Activated T-helper 1 cell treated with anti-CD3 and anti-CD28 coated beads, Interleukin-2, amount 50 U/mL, for 16 hours (primary cell): ENCODE measurements at regions not wholly inside any gene's neighbourhood (a gene's known extent, or its start where the extent isn't known, plus 50 kb on each side); places are given as distances from the start of the nearest gene placed in this dataset.
"Not testable (repeated sequence)": the region's sequence is repeated elsewhere in the genome, so short reads cannot be mapped to it uniquely, and the experiment has no call there.

Source experiments
- DNase-seq, 2 donors: peaks; one replicate each; pipeline ENCODE4 v3.0.0-alpha.2; 2020; ENCODE audit warnings: low read depth in 1 of 2, low spot score in 1 of 2

DNA sequence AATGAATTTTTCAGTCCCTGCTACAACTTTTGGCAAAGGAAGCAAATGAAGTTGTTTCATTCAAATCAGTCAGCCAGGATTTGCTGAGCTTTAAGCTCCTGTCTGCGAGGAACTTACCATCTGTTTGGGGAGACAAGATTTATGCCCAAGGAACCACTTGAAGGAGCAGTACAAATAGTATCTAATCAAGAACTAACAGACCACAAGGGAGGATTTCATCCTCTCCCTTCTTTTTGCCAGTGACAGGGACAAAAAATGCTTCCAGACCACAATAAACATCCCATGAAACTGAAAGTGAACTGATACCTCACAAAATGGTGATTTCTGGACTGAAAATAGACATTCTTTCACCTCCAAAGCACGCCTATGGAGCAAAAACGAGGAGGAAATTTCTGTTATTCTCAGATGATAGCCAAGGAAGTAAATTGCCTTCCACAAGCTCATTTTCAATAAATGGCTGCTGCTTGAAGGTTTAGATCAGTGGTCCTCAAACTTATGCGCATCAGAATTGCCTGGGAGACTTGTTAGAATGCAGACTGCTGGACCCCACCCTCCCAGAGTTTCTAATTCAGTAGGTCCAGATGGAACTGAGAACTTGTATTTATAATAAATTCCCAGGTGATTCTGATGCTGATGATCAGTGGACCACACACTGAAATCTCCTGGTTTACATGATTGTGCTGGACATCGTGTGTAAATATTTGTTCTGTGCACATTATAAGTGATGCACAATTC, 202.4 kb upstream of the GADL1 start:
- DNase-seq = no peak

DNA sequence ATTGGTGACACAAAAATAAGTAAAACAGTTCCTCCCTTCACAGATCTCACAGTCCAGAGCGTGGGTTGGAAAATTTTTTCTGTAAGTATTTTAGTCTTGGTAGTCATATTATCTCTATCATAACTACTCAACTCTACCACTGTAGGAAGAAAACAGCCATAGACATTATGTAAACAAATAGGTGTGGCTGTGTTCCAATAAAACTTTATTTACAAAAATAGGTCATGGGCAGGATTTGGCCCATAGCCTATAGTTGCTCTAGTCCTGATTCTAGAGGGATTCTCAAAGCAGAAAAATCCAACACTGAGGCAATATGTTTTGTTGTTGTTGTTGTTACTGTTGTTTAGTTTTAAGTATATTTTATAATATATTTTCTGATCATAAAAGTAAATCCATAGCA, 206.1 kb upstream of the GADL1 start:
- no peak for DNase-seq

DNA sequence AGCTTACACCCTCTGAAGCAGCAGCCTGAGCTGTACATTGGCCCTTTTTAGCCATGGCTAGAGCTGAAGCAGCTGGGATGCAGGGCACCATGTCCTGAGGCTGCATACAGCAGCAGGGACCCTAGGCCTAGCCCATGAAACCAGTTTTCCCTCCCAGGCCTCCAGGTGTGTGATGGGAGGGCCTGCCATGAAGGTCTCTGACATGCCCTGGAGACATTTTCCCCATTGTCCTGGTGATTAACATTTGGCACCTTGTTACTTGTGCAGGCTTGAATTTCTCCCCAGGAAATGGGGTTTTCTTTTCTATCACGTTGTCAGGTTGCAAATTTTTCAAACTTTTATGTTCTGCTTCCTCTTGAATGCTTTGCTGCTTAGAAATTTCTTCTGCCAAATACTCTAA, 206.8 kb upstream of the GADL1 start:
- DNase-seq = not testable (repeated sequence)

DNA sequence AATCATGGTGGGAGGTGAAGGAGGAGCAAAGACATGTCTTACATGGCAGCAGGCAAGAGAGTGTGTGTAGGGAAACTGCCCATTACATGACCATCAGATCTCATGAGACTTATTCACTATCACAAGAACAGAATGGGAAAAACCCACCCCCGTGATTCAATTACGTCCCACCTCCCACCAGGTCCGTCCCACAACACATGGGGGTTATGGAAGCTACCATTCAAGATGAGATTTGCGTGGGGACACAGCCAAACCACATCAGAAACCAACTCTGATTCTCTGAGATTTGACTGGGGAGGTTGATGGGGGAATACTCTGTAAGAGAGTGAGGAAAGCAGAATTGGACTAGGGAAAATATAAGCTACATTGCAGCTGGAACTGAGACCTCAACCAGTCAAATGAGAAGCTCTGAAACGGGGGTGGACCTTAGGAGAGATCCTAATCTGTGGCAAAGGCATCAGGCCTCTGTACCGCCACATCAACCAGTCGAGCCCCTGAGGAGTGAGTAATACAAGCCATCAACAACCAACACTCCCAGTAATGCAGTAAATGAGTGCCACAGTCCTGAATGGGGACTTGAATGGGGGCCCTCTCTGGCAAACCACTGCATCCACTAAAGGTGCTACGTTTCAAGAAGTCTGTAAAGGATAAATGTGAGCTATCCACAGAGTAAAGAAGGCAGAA, 207.9 kb upstream of the GADL1 start:
- DNase-seq = no peak

DNA sequence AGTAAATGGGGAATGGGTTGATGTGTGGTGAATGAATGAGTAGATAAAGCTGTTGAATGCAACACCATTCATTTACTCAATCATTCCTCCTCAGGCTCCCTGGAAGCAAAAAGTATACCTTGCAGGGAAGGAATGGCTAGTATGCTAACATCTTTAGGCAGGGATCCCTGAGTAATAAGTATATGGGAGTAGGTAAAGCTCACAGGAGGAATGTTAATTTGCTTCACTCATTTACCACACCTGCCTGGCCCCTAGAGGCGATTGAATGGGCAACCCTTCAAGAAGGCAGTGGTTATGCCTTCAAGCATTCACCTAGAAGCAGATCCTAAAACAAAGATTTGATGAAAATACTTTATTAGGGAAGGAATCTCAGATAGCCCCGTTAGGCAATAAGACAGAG, 208.7 kb upstream of the GADL1 start:
- no peak for DNase-seq

DNA sequence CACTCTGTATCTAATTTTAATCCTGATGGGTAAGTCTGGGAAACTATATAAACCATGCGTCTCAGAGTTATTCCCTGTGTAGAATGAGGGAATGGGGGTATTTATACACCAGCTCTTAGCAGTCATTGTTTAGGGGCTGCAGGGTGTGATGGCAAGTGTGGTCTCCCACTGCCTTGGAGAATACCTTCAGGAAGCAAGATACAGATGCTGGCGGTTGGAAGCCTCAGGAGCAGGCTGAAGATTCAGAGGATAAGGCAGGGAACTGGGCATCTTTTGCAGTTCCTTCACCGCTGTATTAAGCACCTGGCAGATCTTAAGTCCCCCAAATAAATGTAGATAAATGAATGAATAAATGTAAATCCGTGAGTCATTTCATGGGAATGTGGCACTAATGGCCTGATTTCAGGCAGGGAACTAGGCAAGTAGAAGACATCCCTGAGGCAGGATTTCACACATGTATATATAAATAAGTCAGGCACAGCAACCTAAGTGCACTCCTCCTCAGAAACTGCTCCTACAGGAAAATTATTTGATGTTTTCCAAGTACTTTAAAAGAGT, 209.2 kb upstream of the GADL1 start:
- DNase-seq = no peak

DNA sequence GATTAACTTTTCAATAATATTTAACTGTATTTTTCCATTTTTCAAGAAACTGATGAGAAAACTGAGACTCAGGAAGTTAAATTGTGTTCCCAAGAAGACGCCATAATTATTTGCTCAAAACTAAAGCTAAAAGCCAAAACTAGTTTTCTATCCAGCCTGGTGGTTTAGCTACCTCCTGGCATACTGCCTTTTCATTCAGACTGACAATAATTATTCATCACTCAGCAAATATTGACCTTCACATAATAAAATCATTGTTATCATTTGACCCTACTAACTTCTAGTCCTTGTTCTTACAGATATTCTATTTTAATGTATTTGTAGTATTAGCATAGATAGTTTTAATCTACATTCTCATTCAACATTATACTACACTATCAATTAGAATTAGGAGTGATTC, 210.6 kb upstream of the GADL1 start:
- DNase-seq = no peak

DNA sequence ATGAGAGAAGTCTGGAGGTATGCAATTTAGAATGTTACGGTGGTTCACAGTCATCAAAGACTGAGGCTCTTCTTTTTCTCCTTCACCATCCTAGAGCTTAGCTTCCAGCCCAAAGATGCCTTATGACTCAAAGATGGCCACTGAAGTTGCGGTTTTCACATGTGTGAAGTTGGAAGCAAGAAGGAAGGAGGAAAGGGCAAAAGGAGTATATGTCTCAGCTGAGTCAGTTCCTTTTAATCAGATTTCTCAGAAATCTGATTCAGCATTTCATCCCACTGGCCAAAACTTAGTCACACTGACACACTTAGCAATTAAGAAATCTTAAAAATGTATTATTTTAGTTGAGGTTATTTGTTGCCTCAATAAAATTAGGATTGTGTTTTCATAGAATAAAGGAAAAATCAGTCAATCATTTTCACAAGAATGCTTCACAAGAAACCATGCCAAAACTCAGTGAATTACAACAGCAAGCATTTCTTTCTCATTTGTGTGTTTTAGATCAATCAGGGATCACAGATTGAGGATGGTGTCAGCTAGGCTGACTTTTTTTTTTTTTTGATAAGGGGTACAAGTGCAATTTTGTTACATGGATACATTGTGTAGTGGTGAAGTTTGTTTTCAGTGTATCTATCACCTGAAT, 211.1 kb upstream of the GADL1 start:
- DNase-seq = no peak

DNA sequence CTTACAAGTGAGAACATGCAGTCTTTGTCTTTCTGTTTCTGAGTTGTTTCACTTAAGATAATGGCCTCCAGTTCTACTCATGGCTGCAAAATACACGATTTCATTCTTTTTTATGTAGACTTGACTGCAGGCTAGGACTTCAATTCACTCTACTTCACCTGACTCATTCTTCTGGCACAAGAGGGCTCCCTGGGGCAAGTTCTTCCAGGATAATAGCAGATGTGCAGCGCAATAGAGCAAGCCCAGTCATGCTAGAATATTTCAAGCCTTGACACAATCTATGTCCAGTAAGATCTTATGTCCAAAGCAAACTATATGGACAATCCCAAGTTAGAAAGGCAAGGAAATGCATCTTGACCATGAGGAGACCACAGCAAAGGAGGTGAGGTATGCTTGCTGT, 211.7 kb upstream of the GADL1 start:
- DNase-seq = no peak

DNA sequence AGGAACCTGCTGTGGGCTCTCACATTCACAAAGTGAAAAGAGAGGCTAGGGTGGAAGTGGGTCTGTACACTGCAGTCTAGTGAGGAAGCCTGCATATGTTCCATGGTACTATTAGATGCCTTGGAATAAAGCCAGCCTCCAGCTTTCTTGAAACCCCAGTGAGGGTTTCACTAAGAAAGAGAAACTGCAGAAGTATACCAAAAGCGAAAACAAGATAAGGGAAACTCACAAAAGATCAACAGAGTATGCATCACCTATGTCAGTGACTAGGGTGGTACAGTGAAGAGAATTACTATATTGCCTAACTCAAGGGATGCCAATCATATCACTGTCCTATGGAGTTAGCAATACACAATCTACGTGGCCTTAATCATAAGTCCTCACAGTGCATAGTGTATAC, 212.5 kb upstream of the GADL1 start:
- no peak for DNase-seq

DNA sequence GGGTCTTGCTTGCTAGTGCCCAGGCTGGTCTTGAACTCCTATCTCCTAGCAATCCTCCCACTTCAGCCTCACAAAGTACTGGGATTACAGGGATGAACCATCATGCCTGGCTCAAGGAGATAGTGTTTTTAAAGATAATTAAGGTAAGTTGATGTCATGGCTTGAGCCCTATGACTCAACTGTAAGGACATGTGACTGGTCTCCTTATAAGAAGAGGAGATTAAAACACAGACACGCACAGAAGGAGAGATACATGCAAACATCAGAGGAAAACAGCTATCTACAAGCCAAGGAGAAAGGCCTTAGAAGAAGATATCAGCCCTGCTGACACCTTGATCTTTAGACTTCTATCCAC, 220.4 kb upstream of the GADL1 start:
- no peak for DNase-seq

DNA sequence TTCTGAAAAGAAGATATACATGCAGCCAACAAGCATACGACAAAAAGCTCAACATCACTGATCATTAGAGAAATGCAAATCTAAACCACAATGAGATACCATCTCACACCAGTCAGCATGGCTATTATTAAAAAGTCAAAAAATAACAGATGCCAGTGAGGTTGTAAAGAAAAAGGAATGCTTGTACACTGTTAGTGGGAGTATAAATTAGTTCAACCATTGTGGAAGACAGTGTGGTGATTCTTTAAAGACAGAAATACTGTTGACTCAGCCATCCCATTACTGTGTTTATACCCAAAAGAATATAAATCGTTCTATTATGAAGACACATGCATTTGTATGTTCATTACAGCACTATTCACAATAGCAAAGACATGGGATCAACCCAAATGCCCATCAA, 221.1 kb upstream of the GADL1 start:
- DNase-seq = not testable (repeated sequence)

DNA sequence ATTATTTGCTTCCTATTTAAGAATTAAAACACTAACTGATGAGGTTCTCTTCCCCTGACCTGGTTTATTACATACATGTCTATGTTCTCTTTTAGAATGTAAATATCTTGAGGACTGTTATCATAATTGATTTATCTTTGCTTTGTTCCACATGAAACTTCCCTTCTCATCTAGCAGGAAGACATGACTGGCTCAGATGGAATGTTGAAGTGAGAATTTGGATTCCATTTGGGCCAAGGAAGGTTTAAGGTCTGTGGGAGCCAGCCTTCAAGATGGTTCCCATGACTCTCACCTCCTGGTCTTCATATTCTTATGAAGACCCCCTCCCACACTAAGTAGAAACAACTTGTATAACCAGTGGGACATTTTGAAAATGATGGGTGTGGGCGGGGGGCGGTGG, 222.2 kb upstream of the GADL1 start:
- DNase-seq = no peak

DNA sequence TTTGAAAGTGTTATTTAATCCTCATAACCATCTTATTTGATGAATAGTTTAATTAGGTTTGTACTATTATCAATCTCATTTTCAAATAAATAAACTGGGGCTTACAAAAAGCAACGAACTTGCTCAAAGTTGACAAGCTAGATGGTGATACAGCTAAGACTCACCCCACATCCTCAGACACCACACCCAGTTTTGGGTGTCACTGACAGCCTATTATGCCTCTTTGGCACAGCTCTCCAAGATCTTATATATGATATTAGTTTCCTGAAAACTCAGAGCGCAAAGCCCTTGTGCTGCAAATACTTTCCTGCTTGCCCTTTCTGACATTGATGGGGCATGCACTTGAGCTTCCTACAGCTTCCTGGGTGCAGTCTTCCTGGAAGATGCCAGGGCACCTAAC, 223.4 kb upstream of the GADL1 start:
- DNase-seq = no peak

DNA sequence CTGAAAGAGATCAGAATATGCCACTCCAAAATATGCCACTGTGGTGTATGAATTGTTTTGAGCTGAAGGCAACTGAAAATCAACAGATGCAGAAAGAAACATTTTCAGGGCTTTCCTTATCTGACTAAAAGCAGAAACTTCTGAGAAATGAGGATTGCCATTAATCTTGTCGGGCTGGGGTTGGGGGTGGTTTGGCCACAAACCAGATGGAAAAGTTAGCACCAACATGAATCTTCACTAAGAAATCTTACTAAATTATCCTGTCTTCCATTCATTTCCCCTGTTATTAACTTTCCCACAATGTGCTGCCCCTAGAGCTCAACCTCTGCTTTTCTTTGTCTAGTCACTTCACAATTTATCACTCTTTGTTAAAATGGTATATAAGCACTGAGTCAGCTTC, 229.9 kb upstream of the GADL1 start:
- no peak for DNase-seq

DNA sequence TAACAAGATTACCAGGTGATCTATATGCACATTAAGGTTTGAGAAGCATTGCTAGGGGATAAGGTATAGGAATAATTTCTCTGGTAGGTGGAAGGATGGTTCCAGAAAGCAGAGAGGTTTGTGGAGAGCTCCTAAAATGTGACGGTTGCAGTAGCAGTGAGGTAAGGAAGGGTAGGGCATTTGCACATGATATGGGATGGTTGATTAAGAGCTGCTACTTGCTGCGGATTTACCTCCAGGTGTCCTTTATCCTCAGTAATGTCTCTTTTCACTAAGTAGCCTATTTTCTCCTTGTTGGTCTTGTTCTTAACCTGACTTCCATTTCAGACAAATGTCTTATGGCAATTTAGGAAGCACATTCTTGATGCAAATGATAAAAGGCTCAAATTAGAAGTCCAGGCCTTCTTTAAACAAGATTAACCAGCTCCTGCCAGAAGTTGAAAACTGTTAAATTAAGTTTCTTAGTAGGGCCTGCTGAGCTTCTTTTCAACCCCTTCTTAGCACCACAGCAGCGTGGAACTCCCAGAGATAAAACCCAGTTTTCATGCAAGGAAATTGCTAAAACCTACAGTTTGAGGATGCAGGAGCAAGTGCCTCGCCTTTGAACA, 231.1 kb upstream of the GADL1 start:
- no peak for DNase-seq

DNA sequence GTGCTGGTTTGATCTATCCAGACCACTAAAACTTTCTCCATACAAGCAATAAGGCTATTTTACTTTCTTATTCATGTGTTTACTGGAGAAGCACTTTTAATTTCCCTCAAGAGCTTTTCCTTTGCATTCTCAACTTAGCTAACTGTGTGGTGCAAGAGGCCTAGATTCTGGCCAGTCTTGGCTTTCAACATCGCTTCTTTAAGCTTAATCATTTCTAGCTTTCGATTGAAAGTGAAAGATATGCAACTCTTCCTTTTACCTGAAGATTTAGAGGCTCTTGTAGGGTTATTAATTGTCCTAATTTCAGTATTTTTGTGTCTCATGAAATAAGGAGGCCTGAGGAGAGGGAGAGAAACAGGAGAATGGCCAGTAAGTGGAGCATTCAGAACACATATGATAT, 234.8 kb upstream of the GADL1 start:
- DNase-seq = no peak

DNA sequence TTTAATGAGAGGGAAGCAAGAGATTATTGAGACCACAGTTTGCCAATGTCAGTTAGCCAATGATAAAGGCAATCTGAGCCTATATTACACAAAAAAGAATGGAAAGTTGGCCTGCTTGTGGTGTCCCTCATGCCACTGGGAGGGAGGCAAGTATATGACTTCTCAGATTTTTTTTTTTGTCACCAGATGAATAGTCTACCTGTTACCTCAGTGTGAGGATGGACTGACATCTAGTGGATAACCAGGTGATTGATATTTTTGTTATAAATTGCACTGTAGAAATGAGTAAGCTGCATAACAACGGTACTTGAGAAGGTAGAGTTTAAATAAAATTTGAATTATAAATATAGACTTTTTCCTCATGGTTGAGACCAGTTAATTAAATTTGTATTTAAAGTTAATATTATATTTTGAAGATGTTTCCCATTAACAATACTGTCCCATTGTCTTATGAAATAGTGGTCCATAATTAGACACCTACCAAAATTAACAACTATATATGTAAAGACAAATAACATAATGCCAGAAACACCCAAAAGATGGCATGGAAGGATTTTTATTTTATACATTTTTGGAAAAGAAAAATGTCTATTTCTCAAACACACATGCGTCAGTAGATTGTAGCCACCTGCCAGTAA, 237.8 kb upstream of the GADL1 start:
- DNase-seq = no peak

DNA sequence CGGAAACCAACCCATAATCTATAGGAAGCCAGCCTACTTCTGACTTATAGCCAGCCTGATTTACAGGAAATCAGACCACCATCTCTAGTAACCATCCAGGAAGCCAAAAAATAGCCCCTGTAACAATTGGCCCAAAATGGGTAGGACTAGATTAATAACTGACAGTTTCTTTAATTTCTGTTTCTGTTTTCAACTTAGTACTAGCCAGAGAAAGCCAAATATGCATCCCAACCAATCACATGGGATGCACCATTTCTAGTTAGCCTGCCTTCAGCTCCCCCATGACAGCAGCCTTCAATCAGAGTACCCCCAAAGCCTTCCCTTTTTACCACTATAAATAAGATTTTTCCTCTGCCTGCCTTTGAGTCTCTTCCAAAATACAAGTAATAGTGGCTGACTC, 239.1 kb upstream of the GADL1 start:
- no peak for DNase-seq

DNA sequence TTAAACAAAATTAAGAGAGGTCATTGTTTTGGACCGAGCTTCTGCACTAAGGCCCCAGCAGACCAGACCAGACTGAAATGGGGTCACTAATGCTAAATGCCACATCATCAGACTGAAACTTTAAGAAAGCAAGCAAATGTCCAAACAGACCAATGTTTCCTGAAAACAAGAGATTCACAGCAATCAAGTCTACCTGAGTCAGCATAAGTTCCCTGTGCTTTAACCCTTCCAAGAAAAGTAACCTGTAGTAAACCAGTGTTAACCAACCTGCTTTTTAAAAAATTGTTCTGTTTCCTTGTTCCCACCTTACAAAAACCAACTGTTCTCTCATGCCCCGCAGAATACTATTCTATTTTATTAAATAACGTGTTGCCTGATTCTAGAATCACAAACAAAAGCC, 241.1 kb upstream of the GADL1 start:
- no peak for DNase-seq

DNA sequence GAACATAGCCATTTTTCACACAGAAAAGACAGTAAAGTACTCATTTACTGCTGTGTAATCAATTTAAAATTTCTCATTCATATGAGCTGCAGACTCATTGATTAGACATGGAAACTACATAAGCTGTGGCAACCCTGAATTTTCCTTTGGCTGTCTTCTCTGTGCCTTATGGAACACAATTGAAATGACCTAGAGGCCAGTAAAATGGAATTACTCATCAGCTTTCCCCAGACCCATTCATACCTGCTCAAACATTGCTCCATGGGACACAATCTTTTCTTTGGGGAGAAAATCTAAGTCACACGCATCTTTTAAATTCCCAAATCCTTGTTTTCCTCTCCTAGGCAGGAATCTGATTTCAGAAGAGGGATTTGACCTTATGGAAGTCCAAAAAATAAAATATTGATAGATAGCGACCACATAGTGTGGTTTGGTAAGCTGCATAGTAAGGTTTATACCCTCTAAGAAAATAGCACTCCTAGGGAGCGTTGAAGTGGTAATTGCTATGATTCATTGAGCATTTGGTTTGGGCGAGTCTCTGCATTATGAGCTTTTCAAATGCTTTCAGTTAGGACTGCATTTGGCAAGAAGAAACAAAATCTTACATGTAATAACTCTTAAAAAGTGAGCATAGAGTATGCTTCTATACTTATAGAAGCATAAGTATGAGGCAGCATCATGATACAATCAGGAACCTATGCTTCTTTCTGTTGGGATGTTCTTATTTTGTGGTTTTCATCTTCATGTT, 243.4 kb upstream of the GADL1 start:
- DNase-seq = no peak
